ENCODE measurements at regions not wholly inside any gene's neighbourhood (a gene's known extent, or its start where the extent isn't known, plus 50 kb on each side); places are given as distances from the start of the nearest gene placed in this dataset.

GRCh38 chr14:84013424-84013823 lies 1516.5 kb upstream of the FLRT2 start:
- POLR2A ChIA-PET = no interaction called here
- no peaks in the 10 kb centered on the region for H3K27me3 ChIP-seq (ENCODE audit: control insufficient read depth, insufficient read depth, low read length)
- H3K4me3 ChIP-seq (ENCODE audit: low read depth, low read length) = no peak overlapping the region
- no peak overlapping the region for H3K27ac ChIP-seq (ENCODE audit: low read depth, low read length)
- TF ChIP-seq CTCF (IDR thresholded peaks at IDR 0.05; ENCODE audit: low read depth, low read length) = no peak
- H3K9me3 ChIP-seq (ENCODE audit: control insufficient read depth, insufficient read depth, low read length) = no peaks in the 10 kb centered on the region
- no peak for DNase-seq (ENCODE audit: low read depth, low spot score)
- CTCF ChIA-PET = no interaction called here

- CTCF ChIA-PET = interaction anchor here (0.8 kb wide), 1 partner anchor 24 kb away, joined by 3 read pairs; no protein-coding TSS in a partner anchor
- H3K27ac ChIP-seq (ENCODE audit: low read depth, low read length) = no peak overlapping the region
- no peaks in the 10 kb centered on the region for H3K27me3 ChIP-seq (ENCODE audit: control insufficient read depth, insufficient read depth, low read length)
- TF ChIP-seq CTCF (IDR thresholded peaks at IDR 0.05; ENCODE audit: low read depth, low read length) = no peak
- DNase-seq (ENCODE audit: low read depth, low spot score) = no peak
- no peaks in the 10 kb centered on the region for H3K9me3 ChIP-seq (ENCODE audit: control insufficient read depth, insufficient read depth, low read length)
- POLR2A ChIA-PET = no interaction called here
- H3K4me3 ChIP-seq (ENCODE audit: low read depth, low read length) = no peak overlapping the region
These were observed 1512.4 kb upstream of the FLRT2 start for GRCh38 chr14:84017495-84017894.

GRCh38 chr14:84021433-84021832 lies 1508.5 kb upstream of the FLRT2 start:
- H3K27me3 ChIP-seq (ENCODE audit: control insufficient read depth, insufficient read depth, low read length) = no peaks in the 10 kb centered on the region
- CTCF ChIA-PET = no interaction called here
- H3K4me3 ChIP-seq (ENCODE audit: low read depth, low read length) = no peak overlapping the region
- H3K9me3 ChIP-seq (ENCODE audit: control insufficient read depth, insufficient read depth, low read length) = no peaks in the 10 kb centered on the region
- TF ChIP-seq CTCF (IDR thresholded peaks at IDR 0.05; ENCODE audit: low read depth, low read length) = no peak
- no peak overlapping the region for H3K27ac ChIP-seq (ENCODE audit: low read depth, low read length)
- POLR2A ChIA-PET = no interaction called here
- no peak for DNase-seq (ENCODE audit: low read depth, low spot score)

GRCh38 chr14:84024231-84024820 lies 1505.6 kb upstream of the FLRT2 start:
- Histone ChIP-seq H3K9me3 (ENCODE audit: control insufficient read depth, insufficient read depth, low read length) (no peaks in the 10 kb centered on the region), H3K4me3 (ENCODE audit: low read depth, low read length) (no peak overlapping the region), H3K27me3 (ENCODE audit: control insufficient read depth, insufficient read depth, low read length) (no peaks in the 10 kb centered on the region), H3K27ac (ENCODE audit: low read depth, low read length) (no peak overlapping the region)
- CTCF ChIA-PET = no interaction called here
- no peak for TF ChIP-seq CTCF (IDR thresholded peaks at IDR 0.05; ENCODE audit: low read depth, low read length)
- POLR2A ChIA-PET = no interaction called here
- no peak for DNase-seq (ENCODE audit: low read depth, low spot score)

GRCh38 chr14:84025106-84026012 lies 1504.6 kb upstream of the FLRT2 start:
- ChIA-PET POLR2A (no interaction called here), CTCF (no interaction called here)
- no peaks in the 10 kb centered on the region for H3K9me3 ChIP-seq (ENCODE audit: control insufficient read depth, insufficient read depth, low read length)
- TF ChIP-seq CTCF (IDR thresholded peaks at IDR 0.05; ENCODE audit: low read depth, low read length) = no peak
- no peak overlapping the region for H3K4me3 ChIP-seq (ENCODE audit: low read depth, low read length)
- H3K27me3 ChIP-seq (ENCODE audit: control insufficient read depth, insufficient read depth, low read length) = no peaks in the 10 kb centered on the region
- no peak overlapping the region for H3K27ac ChIP-seq (ENCODE audit: low read depth, low read length)
- no peak for DNase-seq (ENCODE audit: low read depth, low spot score)
